ENCODE measurements at regions not wholly inside any gene's neighbourhood (a gene's known extent, or its start where the extent isn't known, plus 50 kb on each side); places are given as distances from the start of the nearest gene placed in this dataset.
"Not testable (repeated sequence)": the region's sequence is repeated elsewhere in the genome, so short reads cannot be mapped to it uniquely, and the experiment has no call there.

GRCh38 chr1:79945391-79945790 is 938.9 kb upstream of the ADGRL4 start:
- DNase-seq (ENCODE audit: low spot score) = no peak

- no peak for DNase-seq (ENCODE audit: low spot score)
Observed at GRCh38 chr1:79929356-79929755, 922.8 kb upstream of the ADGRL4 start.

DNA sequence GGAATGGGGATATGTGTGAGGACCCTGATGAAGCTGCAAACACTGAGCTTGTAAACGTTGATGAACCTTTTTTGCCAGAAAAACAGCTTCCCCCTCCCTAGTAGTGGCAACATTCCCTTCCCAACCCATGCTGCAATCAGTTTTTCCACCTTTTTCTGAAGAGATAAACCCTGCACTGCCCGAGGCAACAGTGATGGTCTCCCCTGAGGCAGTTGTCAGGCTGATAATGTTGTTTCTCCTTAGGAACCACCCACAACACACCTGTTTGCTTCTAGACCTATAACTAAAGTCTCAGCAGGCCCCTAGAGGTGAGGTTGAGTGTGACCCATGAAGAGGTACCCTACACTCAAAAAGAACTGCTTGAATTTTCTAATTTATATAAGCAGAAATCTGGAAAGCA is 922.4 kb upstream of the ADGRL4 start:
- DNase-seq (ENCODE audit: low spot score) = no peak

DNA sequence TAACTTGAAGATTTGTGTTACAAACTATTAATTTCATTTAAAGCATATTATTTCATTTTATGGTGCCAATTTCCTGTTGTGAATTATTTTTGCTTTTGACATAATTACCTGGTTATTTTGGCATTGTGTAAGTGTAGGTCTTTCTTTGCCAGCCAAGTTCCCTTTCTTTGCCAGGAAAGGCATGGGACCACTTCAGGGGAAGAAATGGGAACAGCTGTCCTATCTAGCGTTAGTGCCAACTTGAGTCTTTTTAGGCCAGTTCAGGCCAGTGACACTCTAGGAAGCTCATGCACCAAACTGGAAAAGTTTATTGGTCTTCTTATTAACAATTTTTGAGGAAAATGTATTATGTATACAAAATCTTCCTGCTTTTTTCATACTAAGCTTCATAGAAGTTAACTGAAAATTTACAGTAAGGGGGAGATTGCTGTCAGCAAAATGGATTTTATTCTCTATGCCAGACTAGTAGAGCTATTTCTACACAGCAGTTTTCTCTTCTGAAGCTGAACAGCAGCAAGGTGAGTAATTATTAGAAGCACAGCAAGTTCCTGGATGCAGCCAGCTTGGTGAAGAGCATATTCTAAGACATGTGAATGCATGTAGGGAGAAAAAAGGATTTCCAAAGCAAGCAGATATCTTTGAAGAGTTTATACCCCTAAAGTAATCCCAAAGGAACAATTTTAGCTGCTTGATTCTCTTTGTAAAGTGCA is 914.6 kb upstream of the ADGRL4 start:
- no peak for DNase-seq (ENCODE audit: low spot score)

- no peak for DNase-seq (ENCODE audit: low spot score)
Observed at GRCh38 chr1:79914896-79915295, 908.4 kb upstream of the ADGRL4 start.

- DNase-seq (ENCODE audit: low spot score) = no peak
Observed at GRCh38 chr1:79912813-79913212, 906.3 kb upstream of the ADGRL4 start.

GRCh38 chr1:79903321-79903720 is 896.8 kb upstream of the ADGRL4 start:
- DNase-seq (ENCODE audit: low spot score) = no peak

GRCh38 chr1:79902418-79902817 is 895.9 kb upstream of the ADGRL4 start:
- DNase-seq (ENCODE audit: low spot score) = no peak

DNA sequence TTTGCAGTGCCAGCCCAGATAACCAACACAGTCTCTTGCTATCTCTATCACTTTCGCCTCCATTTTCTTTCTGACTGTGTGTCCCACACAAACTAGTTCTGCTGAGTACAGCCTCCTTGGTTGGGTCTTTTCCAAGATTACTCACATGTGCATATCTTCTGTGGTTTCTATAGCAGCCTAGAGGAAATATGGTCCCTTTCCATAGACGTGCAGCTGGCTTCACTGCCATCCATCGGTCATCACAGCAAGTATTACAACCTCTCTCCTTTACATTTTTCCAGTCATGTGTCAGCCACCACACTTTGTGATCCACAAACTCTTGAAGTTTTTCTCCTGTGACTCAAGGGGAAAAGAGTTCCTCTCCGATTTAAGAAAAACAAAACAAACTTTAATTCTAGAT is 893.4 kb upstream of the ADGRL4 start:
- DNase-seq (ENCODE audit: low spot score) = no peak

GRCh38 chr1:79896140-79896539 is 889.6 kb upstream of the ADGRL4 start:
- no peak for DNase-seq (ENCODE audit: low spot score)

DNA sequence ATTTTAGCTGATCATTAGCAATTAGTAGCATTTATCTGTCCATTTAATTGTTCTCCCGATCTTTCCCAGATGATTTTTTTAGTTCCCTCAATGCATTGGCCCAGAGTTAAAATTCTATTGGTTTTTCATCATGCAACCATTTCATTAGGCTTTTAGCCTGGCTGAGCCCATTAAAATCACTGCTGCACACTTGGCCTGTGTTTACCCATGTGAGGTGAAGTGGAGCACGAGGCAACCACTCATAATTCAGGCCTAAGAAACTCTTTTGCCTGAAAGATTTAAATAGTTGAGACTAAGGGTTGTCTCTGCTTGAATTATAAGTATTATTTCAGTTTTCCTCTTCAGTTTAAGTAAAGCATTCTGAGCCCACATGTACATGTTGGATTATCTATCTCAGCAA is 889.0 kb upstream of the ADGRL4 start:
- no peak for DNase-seq (ENCODE audit: low spot score)

- not testable (repeated sequence) for DNase-seq (ENCODE audit: low spot score)
Observed at GRCh38 chr1:79894129-79894528, 887.6 kb upstream of the ADGRL4 start.

DNA sequence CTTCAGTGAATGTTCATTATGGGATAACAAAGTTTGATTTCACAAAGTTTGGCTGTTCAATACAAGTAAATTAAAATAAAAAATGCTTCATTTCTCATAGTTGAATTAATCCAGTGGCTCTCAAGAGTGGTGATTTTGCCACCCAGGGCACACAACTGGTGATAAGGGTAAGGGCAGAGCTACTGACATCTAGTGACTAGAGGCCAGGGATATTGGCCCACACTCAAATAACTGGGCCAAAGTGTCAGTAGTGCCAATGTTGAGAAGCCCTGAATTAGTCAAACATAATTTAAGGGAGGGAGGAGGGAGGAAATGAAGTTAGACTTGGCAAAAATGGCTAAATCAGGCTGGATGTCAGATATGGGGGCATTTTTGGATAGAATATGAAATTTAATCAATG is 880.5 kb upstream of the ADGRL4 start:
- DNase-seq (ENCODE audit: low spot score) = no peak

DNA sequence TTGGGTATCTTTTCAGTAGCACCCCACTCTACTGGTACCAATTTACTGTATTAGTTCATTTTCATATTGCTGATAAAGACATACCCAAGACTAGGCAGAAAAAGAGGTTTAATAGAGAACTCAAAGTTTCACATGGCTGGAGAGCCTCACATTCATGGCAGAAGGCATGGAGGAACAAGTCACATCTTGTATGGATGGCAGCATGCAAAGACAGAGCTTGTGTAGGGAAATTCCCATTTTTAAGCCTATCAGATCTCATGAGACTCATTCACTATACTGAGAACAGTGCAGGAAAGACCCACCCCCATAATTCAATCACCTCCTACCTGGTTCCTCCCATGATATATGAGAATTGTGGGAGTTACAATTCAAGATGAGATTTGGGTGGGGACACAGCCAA is 878.6 kb upstream of the ADGRL4 start:
- no peak for DNase-seq (ENCODE audit: low spot score)

DNA sequence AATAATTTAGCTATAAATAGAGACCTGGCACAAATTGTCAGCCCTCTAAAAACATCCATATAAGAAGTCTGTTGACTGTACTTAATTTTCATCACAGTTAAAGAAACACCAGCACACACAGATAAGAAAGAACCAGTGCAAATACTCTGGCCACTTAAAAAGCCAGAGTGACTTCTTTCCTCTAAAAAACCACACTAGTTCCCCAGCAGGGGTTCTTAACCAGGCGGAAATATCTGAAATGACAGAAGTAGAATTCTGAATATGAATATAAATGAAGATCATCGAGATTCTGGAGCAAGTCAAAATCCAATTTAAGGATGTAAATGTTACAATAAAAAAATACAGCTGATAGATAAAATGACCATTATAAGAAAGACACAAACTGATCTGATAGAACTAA is 870.6 kb upstream of the ADGRL4 start:
- no peak for DNase-seq (ENCODE audit: low spot score)

- no peak for DNase-seq (ENCODE audit: low spot score)
Observed at GRCh38 chr1:79875187-79875586, 868.7 kb upstream of the ADGRL4 start.

DNA sequence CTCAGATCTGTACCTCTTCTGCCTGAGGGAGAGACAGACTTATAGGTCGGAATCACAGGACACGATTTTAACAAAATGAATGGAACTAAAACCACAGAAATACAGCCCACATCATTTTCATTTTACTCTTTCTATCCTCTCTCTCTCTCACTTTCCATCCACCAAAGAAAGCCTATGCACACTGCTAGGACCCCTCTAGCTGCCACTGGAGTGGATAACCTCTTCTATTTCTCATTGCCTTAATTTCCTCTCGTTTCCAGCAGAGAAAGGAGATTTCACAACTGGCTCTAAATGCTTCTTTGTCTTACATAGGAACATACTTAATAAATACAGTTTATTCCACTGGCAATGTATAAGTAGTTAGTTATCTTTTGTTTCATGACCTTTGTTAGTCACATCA is 867.8 kb upstream of the ADGRL4 start:
- DNase-seq (ENCODE audit: low spot score) = no peak

GRCh38 chr1:79859212-79859948 is 852.9 kb upstream of the ADGRL4 start:
- DNase-seq (ENCODE audit: low spot score) = no peak

DNA sequence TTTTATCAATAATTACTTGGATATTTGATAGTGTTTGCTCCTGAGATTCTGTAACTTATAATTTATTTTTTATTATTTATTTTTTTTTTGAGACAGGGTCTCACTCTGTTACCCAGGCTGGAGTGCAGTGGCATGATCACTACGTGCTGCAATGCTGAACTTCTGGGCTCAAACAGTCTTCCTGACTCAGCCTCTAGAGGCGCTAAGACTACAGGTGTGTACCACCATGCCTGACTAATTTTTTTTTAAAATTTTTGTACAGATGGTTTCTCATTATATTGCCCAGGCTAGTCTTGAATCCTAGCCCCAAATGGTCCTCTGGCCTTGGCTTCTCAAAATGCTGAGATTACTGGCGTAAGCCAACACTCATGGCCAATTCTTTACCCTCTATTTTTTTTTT is 845.5 kb upstream of the ADGRL4 start:
- no peak for DNase-seq (ENCODE audit: low spot score)

GRCh38 chr1:79849388-79849787 is 842.9 kb upstream of the ADGRL4 start:
- DNase-seq (ENCODE audit: low spot score) = no peak

DNA sequence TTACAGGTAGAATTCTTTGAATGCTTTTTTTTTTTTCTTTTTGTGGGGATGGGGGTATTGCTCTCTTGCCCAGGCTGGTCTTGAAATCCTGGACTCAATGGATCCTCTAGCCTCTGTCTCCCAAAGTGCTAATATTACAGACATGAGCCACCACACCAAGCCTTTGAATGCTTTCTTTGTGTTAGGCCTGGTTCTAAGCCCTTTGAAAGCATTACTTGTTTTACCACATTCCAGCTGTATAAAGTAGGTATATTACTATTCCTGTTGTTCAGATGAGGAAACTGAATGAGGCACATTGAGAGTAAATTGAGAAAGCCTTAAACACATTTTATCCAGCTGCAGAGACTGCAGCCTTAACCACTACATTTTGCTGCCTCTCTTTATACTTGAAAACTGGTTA is 841.8 kb upstream of the ADGRL4 start:
- no peak for DNase-seq (ENCODE audit: low spot score)

- DNase-seq (ENCODE audit: low spot score) = no peak
Observed at GRCh38 chr1:79847700-79848099, 841.2 kb upstream of the ADGRL4 start.

DNA sequence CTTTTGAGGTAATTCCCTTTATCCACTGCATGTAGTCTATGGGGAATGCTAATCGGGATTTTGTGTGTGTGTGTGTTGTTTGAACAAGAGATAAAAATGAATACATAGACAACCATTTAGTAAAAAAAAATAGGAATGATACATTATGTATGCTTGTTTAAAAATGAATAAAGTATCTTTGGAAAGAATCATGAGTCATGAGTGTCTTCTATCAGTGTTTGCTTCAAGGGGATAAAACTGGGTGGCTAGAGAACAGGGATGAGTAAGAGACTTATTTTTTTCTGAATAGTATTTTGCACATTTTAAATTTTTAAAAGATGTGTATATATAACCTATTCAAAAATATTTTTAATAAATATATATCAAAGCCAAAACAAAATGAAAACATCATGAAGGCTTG is 839.4 kb upstream of the ADGRL4 start:
- no peak for DNase-seq (ENCODE audit: low spot score)

- no peak for DNase-seq (ENCODE audit: low spot score)
Observed at GRCh38 chr1:79842811-79843210, 836.3 kb upstream of the ADGRL4 start.
